Neuronal stem cell (in vitro differentiated cells): ENCODE measurements at regions not wholly inside any gene's neighbourhood (a gene's known extent, or its start where the extent isn't known, plus 50 kb on each side); places are given as distances from the start of the nearest gene placed in this dataset.

Experiments used
- DNase-seq: peaks from one replicate; pipeline ENCODE4 v3.0.0-alpha.2; 2013; ENCODE audit warnings: low spot score
- H2AFZ ChIP-seq: one replicate; pipeline ENCODE4 v1.6.1; 2013; ENCODE audit warnings: mild to moderate bottlenecking, low read length, inconsistent platforms
- H2AK5ac ChIP-seq: 2 replicates; pipeline ENCODE4 v1.6.1; 2013; ENCODE audit warnings: low read depth, mild to moderate bottlenecking, inconsistent platforms, low read length, moderate library complexity, mixed read lengths
- H2BK120ac ChIP-seq: 2 replicates; pipeline ENCODE4 v1.6.1; 2013; ENCODE audit warnings: low read depth, mild to moderate bottlenecking, inconsistent platforms, low read length, moderate library complexity, mixed read lengths
- H2BK12ac ChIP-seq: one replicate; pipeline ENCODE4 v1.6.1; 2013; ENCODE audit warnings: low read length, inconsistent platforms
- H2BK15ac ChIP-seq: 2 replicates; pipeline ENCODE4 v1.6.1; 2013; ENCODE audit warnings: mild to moderate bottlenecking, low read length, inconsistent platforms, mixed read lengths
- H2BK5ac ChIP-seq: one replicate; pipeline ENCODE4 v1.6.1; 2013; ENCODE audit warnings: inconsistent platforms, mild to moderate bottlenecking, low read length, moderate library complexity
- H3K14ac ChIP-seq: one replicate; pipeline ENCODE4 v1.6.1; 2013; ENCODE audit warnings: low read length, inconsistent platforms
- H3K18ac ChIP-seq: 2 replicates; pipeline ENCODE4 v1.6.1; 2013; ENCODE audit warnings: low read length, inconsistent platforms
- H3K23ac ChIP-seq: 2 replicates; pipeline ENCODE4 v1.6.1; 2013; ENCODE audit warnings: low read depth, mild to moderate bottlenecking, mixed read lengths, low read length, inconsistent platforms; ENCODE audit not compliant: poor library complexity
- H3K27ac ChIP-seq: replicated peaks from 3 replicates; pipeline ENCODE4 v1.5.1; 2013; ENCODE audit warnings: low read length, inconsistent platforms
- H3K27me3 ChIP-seq, 3 experiments: 2 replicates each; pipeline ENCODE4 v1.6.1; 2013; ENCODE audit warnings: low read length in 3 of 3, mild to moderate bottlenecking in 2 of 3, inconsistent platforms in 1 of 3, low read depth in 1 of 3, mixed read lengths in 1 of 3, moderate library complexity in 1 of 3; ENCODE audit not compliant: control insufficient read depth in 3 of 3, insufficient read depth in 3 of 3
- H3K36me3 ChIP-seq, 2 donors: replicated peaks in 1 of 2; 2 replicates each; pipeline ENCODE4 v1.6.1; 2013; ENCODE audit warnings: low read length in 2 of 2; ENCODE audit not compliant: control insufficient read depth in 2 of 2, insufficient read depth in 2 of 2
- H3K4ac ChIP-seq: 2 replicates; pipeline ENCODE4 v1.6.1; 2013; ENCODE audit warnings: inconsistent platforms, mild to moderate bottlenecking, low read length, moderate library complexity
- H3K4me1 ChIP-seq, 2 donors: 1 replicate in 1 of 2; 2 replicates in 1 of 2; pipeline ENCODE4 v1.6.1; 2013; ENCODE audit warnings: low read length in 2 of 2, low read depth in 1 of 2; ENCODE audit not compliant: control insufficient read depth in 2 of 2, insufficient read depth in 1 of 2
- H3K4me2 ChIP-seq: one replicate; pipeline ENCODE4 v1.6.1; 2013; ENCODE audit warnings: mild to moderate bottlenecking, low read length, inconsistent platforms; ENCODE audit not compliant: insufficient read depth, poor library complexity, severe bottlenecking
- H3K4me3 ChIP-seq, 2 donors: 2 replicates each; pipeline ENCODE4 v1.5.1; 2013; ENCODE audit warnings: low read length in 2 of 2, mild to moderate bottlenecking in 2 of 2, inconsistent platforms in 1 of 2, moderate library complexity in 1 of 2
- H3K79me1 ChIP-seq: one replicate; pipeline ENCODE4 v1.6.1; 2013; ENCODE audit warnings: low read depth, mild to moderate bottlenecking, inconsistent platforms, low read length, moderate library complexity
- H3K9ac ChIP-seq: one replicate; pipeline ENCODE4 v1.6.1; 2013; ENCODE audit warnings: mild to moderate bottlenecking, low read depth, low read length, inconsistent platforms; ENCODE audit not compliant: poor library complexity
- H3K9me3 ChIP-seq, 2 donors: replicated peaks in 1 of 2; 2 replicates each; pipeline versions ENCODE3 to v1.6.1; 2013; ENCODE audit warnings: low read length in 2 of 2, mild to moderate bottlenecking in 2 of 2, inconsistent platforms in 1 of 2, low read depth in 1 of 2, mixed read lengths in 1 of 2, moderate library complexity in 1 of 2; ENCODE audit not compliant: control insufficient read depth in 2 of 2, insufficient read depth in 1 of 2
- H4K8ac ChIP-seq: one replicate; pipeline ENCODE4 v1.6.1; 2013; ENCODE audit warnings: low read depth, mild to moderate bottlenecking, inconsistent platforms, low read length, moderate library complexity
- H4K91ac ChIP-seq: one replicate; pipeline ENCODE4 v1.6.1; 2013; ENCODE audit warnings: low read length, low read depth, mild to moderate bottlenecking, inconsistent platforms; ENCODE audit not compliant: poor library complexity
- WGBS, 2 donors: extraction: QIAGEN DNeasy Blood & Tissue Kit; methylation state at CpG; one replicate each; pipeline ENCODE4 v1.1.7; 2013; ENCODE audit warnings: missing lambda C conversion rate in 2 of 2, mixed read lengths in 1 of 2; ENCODE audit not compliant: insufficient read length in 2 of 2, insufficient replicate concordance in 1 of 2; ENCODE audit errors: extremely low coverage in 2 of 2; 5-methylcytosine and 5-hydroxymethylcytosine counted together

DNA sequence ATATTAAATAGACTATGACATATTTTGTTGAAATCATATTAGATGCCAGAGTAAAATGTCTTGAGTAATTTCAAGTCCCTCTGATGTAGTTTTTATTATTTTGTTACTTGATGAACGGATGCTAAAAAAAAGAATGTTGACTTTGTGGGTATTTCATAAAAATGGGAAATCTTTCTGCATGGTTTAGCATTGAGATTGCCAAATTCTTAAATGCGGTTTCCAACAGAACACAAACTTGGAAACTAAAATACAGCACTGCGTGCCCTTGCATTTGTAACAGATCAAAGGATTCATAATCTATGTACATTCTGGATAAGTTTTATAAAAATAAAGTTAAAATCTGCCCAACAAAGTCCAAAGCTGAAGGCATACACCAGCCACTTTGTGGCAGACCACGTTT is 425.5 kb upstream of the DAB2 start:
- no peak overlapping the region for H3K27ac ChIP-seq
- DNase-seq, result no peak
- H2BK5ac ChIP-seq, result no peak overlapping the region
- no peak overlapping the region for H3K9ac ChIP-seq
- H3K23ac ChIP-seq, result no peak overlapping the region
- peaks cover 0 to 4% of the 10 kb centered on the region in 2 donors for H3K4me1 ChIP-seq
- H3K79me1 ChIP-seq, result no peaks in the 10 kb centered on the region
- no peak overlapping the region for H2BK12ac ChIP-seq
- H4K91ac ChIP-seq, result no peak overlapping the region
- H3K14ac ChIP-seq, result no peak overlapping the region
- no peak overlapping the region for H2BK120ac ChIP-seq
- H3K27me3 ChIP-seq, result no peaks in the 10 kb centered on the region
- H4K8ac ChIP-seq, result no peak overlapping the region
- H3K4me3 ChIP-seq, result no peak overlapping the region
- no peak overlapping the region for H2BK15ac ChIP-seq
- no peak overlapping the region for H2AK5ac ChIP-seq
- H3K4me2 ChIP-seq, result no peak overlapping the region
- no CpG with 5 or more reads among the region's 4 CpGs for WGBS, 2 donors
- H3K36me3 ChIP-seq, result no peaks in the 10 kb centered on the region
- no peak overlapping the region for H3K18ac ChIP-seq
- no peaks in the 10 kb centered on the region for H3K9me3 ChIP-seq
- H2AFZ ChIP-seq, result no peak overlapping the region
- H3K4ac ChIP-seq, result no peak overlapping the region

GRCh38 chr5:39846144-39846543 is 421.4 kb upstream of the DAB2 start:
- no peak overlapping the region for H3K14ac ChIP-seq
- H2AFZ ChIP-seq, result no peak overlapping the region
- H3K23ac ChIP-seq, result no peak overlapping the region
- H3K27me3 ChIP-seq, result no peaks in the 10 kb centered on the region
- no peak overlapping the region for H4K8ac ChIP-seq
- no peak for DNase-seq
- H3K36me3 ChIP-seq, result no peaks in the 10 kb centered on the region
- no peak overlapping the region for H3K4me3 ChIP-seq
- H3K18ac ChIP-seq, result no peak overlapping the region
- H2BK12ac ChIP-seq, result no peak overlapping the region
- no peaks in the 10 kb centered on the region for H3K79me1 ChIP-seq
- peaks cover 0 to 4% of the 10 kb centered on the region in 2 donors for H3K4me1 ChIP-seq
- no peak overlapping the region for H2AK5ac ChIP-seq
- H3K27ac ChIP-seq, result no peak overlapping the region
- no peak overlapping the region for H3K9ac ChIP-seq
- no peak overlapping the region for H2BK120ac ChIP-seq
- H2BK15ac ChIP-seq, result no peak overlapping the region
- no peak overlapping the region for H3K4me2 ChIP-seq
- no peak overlapping the region for H4K91ac ChIP-seq
- H3K4ac ChIP-seq, result no peak overlapping the region
- no peaks in the 10 kb centered on the region for H3K9me3 ChIP-seq
- no peak overlapping the region for H2BK5ac ChIP-seq

DNA sequence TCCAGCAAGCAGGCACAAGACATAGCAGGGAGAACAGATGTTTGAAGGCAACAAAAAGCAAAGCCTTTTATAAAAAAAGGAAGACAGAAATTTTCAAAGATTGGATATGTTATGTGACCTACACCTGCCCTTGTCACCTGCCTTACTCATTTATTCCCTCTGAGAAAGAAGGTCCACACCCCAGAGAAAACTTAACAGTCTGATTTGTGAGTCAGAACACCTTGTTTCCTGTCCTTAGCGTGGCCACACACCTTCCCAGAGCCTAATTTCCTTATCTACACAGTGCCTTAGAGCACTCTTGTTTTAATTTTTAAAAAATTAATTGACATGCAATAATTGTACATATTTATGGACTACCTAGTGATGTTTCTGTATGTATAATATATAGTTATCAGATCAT is 419.0 kb upstream of the DAB2 start:
- Histone ChIP-seq H3K14ac (no peak overlapping the region), H3K79me1 (no peaks in the 10 kb centered on the region)

GRCh38 chr5:39835371-39835770 is 410.6 kb upstream of the DAB2 start:
- H4K8ac ChIP-seq, result no peak overlapping the region
- no peak overlapping the region for H2BK15ac ChIP-seq
- no peak overlapping the region for H3K14ac ChIP-seq
- no peak overlapping the region for H2AFZ ChIP-seq
- no peaks in the 10 kb centered on the region for H3K27me3 ChIP-seq
- no peak overlapping the region for H3K27ac ChIP-seq
- DNase-seq, result no peak
- no peak overlapping the region for H3K4me2 ChIP-seq
- H2BK12ac ChIP-seq, result no peak overlapping the region
- no peaks in the 10 kb centered on the region for H3K9me3 ChIP-seq
- H2BK120ac ChIP-seq, result no peak overlapping the region
- no peak overlapping the region for H3K18ac ChIP-seq
- H3K4me1 ChIP-seq, result no peaks in the 10 kb centered on the region
- no peak overlapping the region for H3K23ac ChIP-seq
- no peak overlapping the region for H3K4me3 ChIP-seq
- no peak overlapping the region for H2BK5ac ChIP-seq
- H3K4ac ChIP-seq, result no peak overlapping the region
- no peak overlapping the region for H3K9ac ChIP-seq
- H3K79me1 ChIP-seq, result no peaks in the 10 kb centered on the region
- no peak overlapping the region for H2AK5ac ChIP-seq
- H4K91ac ChIP-seq, result no peak overlapping the region
- no peaks in the 10 kb centered on the region for H3K36me3 ChIP-seq
- WGBS, 2 donors, result no CpG with 5 or more reads among the region's 3 CpGs

More for the DNA sequence above, 419.0 kb upstream of the DAB2 start:
- Histone ChIP-seq H3K36me3 (no peaks in the 10 kb centered on the region), H3K4me3 (no peak overlapping the region), H3K4me2 (no peak overlapping the region), H3K9ac (no peak overlapping the region), H2BK12ac (no peak overlapping the region), H2BK15ac (no peak overlapping the region), H4K91ac (no peak overlapping the region), H3K4me1 (peaks cover 0 to 4% of the 10 kb centered on the region in 2 donors), H2BK120ac (no peak overlapping the region), H3K4ac (no peak overlapping the region), H3K27me3 (no peaks in the 10 kb centered on the region), H2BK5ac (no peak overlapping the region), H3K18ac (no peak overlapping the region), H3K27ac (no peak overlapping the region), H3K9me3 (no peaks in the 10 kb centered on the region), H2AK5ac (no peak overlapping the region), H3K23ac (no peak overlapping the region), H2AFZ (no peak overlapping the region), H4K8ac (no peak overlapping the region)
- no peak for DNase-seq
- WGBS, 2 donors, result no CpG with 5 or more reads among the region's 1 CpG
